ENCODE measurements at regions not wholly inside any gene's neighbourhood (a gene's known extent, or its start where the extent isn't known, plus 50 kb on each side); places are given as distances from the start of the nearest gene placed in this dataset.

GRCh38 chr7:18081617-18082016 lies 54.0 kb upstream of the PRPS1L1 start:
- no peak for DNase-seq

- no peak for DNase-seq
Observed at GRCh38 chr7:18082169-18082568, 54.5 kb upstream of the PRPS1L1 start.

GRCh38 chr7:18086165-18087025 lies 58.7 kb upstream of the PRPS1L1 start:
- DNase-seq, result peak in 22 of 51 donors; percentile 1 to 62 (median 26)

GRCh38 chr7:18087026-18087686 lies 59.5 kb upstream of the PRPS1L1 start:
- peak in 17 of 51 donors; percentile 1 to 50 (median 16) for DNase-seq

GRCh38 chr7:18087687-18088078 lies 60.0 kb upstream of the PRPS1L1 start:
- peak in 15 of 51 donors; percentile 1 to 37 (median 9) for DNase-seq

GRCh38 chr7:18096087-18096486 lies 68.4 kb upstream of the PRPS1L1 start:
- DNase-seq, result no peak

GRCh38 chr7:18102576-18102975 lies 74.9 kb upstream of the PRPS1L1 start:
- DNase-seq, result no peak

GRCh38 chr7:18103436-18104218 lies 76.0 kb upstream of the PRPS1L1 start:
- peak in 1 of 51 donors; percentile 4 for DNase-seq

- no peak for DNase-seq
Observed at GRCh38 chr7:18109762-18110161, 82.1 kb upstream of the PRPS1L1 start.

GRCh38 chr7:18116661-18117060 lies 89.0 kb upstream of the PRPS1L1 start:
- DNase-seq, result no peak

- no peak for DNase-seq
Observed at GRCh38 chr7:18117482-18117881, 89.8 kb upstream of the PRPS1L1 start.

- DNase-seq, result peak in 2 of 51 donors; percentile 0 to 9
Observed at GRCh38 chr7:18119985-18120384, 92.3 kb upstream of the PRPS1L1 start.

- DNase-seq, result no peak
Observed at GRCh38 chr7:18123508-18124239, 96.0 kb upstream of the PRPS1L1 start.

GRCh38 chr7:18125476-18125875 lies 97.8 kb upstream of the PRPS1L1 start:
- DNase-seq, result no peak

GRCh38 chr7:18126281-18126680 lies 98.6 kb upstream of the PRPS1L1 start:
- DNase-seq, result no peak

- DNase-seq, result no peak
Observed at GRCh38 chr7:18128846-18129245, 101.2 kb upstream of the PRPS1L1 start.

- DNase-seq, result no peak
Observed at GRCh38 chr7:18132811-18133210, 105.2 kb upstream of the PRPS1L1 start.

- no peak for DNase-seq
Observed at GRCh38 chr7:18133921-18134320, 106.3 kb upstream of the PRPS1L1 start.

GRCh38 chr7:18140943-18141342 lies 113.3 kb upstream of the PRPS1L1 start:
- DNase-seq, result no peak

GRCh38 chr7:18144166-18144565 lies 116.5 kb upstream of the PRPS1L1 start:
- no peak for DNase-seq

GRCh38 chr7:18145160-18145559 lies 117.5 kb upstream of the PRPS1L1 start:
- DNase-seq, result no peak

Measured in hypothalamus (tissue), 51 donors.